ENCODE measurements at regions not wholly inside any gene's neighbourhood (a gene's known extent, or its start where the extent isn't known, plus 50 kb on each side); places are given as distances from the start of the nearest gene placed in this dataset.

DNA sequence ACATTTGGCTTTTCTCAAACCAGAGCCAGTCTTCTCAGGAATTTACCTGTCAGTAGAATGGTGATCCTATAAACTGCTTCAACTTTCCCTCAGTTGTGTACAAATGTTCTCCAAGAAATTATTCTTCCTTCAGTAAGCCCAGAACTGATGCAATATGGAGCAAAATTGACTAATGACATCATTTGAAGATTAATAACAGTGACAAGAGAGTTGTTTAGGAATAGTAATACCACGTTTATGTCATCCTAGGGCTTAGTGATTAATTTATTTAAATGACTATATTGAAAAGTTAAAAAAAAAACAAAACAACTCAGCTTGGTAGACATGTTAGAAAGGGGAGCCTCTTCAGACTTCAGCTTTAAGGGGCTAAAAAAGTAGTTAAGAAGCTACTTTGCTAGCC lies 933.2 kb downstream of the GATA3 start:
- H3K4me1 ChIP-seq (ENCODE audit: control insufficient read depth, insufficient read depth, low read length): no peaks in the 10 kb centered on the region
- TF ChIP-seq, protein P1, sequence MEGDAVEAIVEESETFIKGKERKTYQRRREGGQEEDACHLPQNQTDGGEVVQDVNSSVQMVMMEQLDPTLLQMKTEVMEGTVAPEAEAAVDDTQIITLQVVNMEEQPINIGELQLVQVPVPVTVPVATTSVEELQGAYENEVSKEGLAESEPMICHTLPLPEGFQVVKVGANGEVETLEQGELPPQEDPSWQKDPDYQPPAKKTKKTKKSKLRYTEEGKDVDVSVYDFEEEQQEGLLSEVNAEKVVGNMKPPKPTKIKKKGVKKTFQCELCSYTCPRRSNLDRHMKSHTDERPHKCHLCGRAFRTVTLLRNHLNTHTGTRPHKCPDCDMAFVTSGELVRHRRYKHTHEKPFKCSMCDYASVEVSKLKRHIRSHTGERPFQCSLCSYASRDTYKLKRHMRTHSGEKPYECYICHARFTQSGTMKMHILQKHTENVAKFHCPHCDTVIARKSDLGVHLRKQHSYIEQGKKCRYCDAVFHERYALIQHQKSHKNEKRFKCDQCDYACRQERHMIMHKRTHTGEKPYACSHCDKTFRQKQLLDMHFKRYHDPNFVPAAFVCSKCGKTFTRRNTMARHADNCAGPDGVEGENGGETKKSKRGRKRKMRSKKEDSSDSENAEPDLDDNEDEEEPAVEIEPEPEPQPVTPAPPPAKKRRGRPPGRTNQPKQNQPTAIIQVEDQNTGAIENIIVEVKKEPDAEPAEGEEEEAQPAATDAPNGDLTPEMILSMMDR (IDR thresholded peaks at IDR 0.05): no peak
- ATAC-seq (no peak), DNase-seq (no peak)
- no peak overlapping the region for H3K4me3 Mint-ChIP-seq
- H3K27me3 ChIP-seq (ENCODE audit: control insufficient read depth, insufficient read depth, low read length): no peaks in the 10 kb centered on the region
- peaks cover 0 to 8% of the 10 kb centered on the region in 2 donors for H3K27me3 Mint-ChIP-seq (ENCODE audit: low read depth in 2 of 2)
- no peaks in the 10 kb centered on the region for H3K36me3 Mint-ChIP-seq
- H3K4me1 Mint-ChIP-seq: no peaks in the 10 kb centered on the region
- WGBS (ENCODE audit: insufficient coverage): no CpG with 5 or more reads among the region's 1 CpG
- H3K9me3 ChIP-seq (ENCODE audit: control insufficient read depth, insufficient read depth, low read length): no peaks in the 10 kb centered on the region
- no peaks in the 10 kb centered on the region for H3K36me3 ChIP-seq (ENCODE audit: control insufficient read depth, insufficient read depth, low read length)
- H3K9me3 Mint-ChIP-seq: no peaks in the 10 kb centered on the region
- no peak overlapping the region for H3K4me3 ChIP-seq (ENCODE audit: low read length)
- H3K27ac Mint-ChIP-seq: no peak overlapping the region
- intact Hi-C loops (cut with micrococcal nuclease): no loop called here
- H3K27ac ChIP-seq (ENCODE audit: low read length): no peak overlapping the region

DNA sequence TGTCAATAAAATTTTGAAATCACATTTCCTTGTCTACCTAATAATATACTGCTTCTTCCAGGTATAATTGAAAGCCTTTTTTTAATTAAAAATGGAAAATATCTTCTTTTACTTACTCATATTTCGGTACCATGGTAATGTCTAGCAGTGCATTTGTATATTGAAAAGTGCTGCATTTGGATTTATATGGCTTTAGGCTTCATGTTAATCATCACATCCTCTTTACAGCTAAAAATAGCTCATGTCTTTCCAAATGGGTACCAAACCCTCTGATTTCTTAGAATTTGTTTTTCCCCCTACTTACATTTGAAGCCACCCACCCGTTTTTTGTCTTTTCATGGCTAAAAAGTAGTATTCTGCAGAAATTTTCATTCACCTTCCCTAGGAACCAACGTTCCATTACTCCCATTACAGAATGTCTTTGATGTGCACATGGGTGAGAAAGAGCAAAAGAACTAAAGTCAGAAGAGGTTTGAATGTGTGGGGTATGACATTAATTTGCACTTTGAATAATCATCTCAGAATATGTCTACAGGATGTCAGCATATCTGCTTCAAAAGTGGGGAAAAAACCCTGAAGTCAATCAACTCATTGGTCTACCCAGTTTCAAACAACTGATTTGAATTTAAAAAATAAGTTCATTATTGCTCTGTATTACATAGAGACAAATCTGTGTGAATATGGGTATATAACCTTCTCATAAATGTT lies 935.9 kb downstream of the GATA3 start:
- H3K27me3 Mint-ChIP-seq (ENCODE audit: low read depth in 2 of 2): peaks cover 0 to 12% of the 10 kb centered on the region in 2 donors
- H3K36me3 ChIP-seq (ENCODE audit: control insufficient read depth, insufficient read depth, low read length): no peaks in the 10 kb centered on the region
- WGBS (ENCODE audit: insufficient coverage): 64% methylated on average over 1 of the region's 3 CpGs
- no peaks in the 10 kb centered on the region for H3K36me3 Mint-ChIP-seq
- no peak overlapping the region for H3K4me3 Mint-ChIP-seq
- no peak for ATAC-seq
- H3K4me1 ChIP-seq (ENCODE audit: control insufficient read depth, insufficient read depth, low read length): no peaks in the 10 kb centered on the region
- H3K27me3 ChIP-seq (ENCODE audit: control insufficient read depth, insufficient read depth, low read length): no peaks in the 10 kb centered on the region
- no peaks in the 10 kb centered on the region for H3K9me3 ChIP-seq (ENCODE audit: control insufficient read depth, insufficient read depth, low read length)
- H3K27ac Mint-ChIP-seq: no peak overlapping the region
- intact Hi-C loops (cut with micrococcal nuclease): no loop called here
- no peaks in the 10 kb centered on the region for H3K4me1 Mint-ChIP-seq
- H3K4me3 ChIP-seq (ENCODE audit: low read length): no peak overlapping the region
- DNase-seq: no peak
- H3K27ac ChIP-seq (ENCODE audit: low read length): no peak overlapping the region
- TF ChIP-seq, protein P1 (IDR thresholded peaks at IDR 0.05): no peak
- no peaks in the 10 kb centered on the region for H3K9me3 Mint-ChIP-seq

DNA sequence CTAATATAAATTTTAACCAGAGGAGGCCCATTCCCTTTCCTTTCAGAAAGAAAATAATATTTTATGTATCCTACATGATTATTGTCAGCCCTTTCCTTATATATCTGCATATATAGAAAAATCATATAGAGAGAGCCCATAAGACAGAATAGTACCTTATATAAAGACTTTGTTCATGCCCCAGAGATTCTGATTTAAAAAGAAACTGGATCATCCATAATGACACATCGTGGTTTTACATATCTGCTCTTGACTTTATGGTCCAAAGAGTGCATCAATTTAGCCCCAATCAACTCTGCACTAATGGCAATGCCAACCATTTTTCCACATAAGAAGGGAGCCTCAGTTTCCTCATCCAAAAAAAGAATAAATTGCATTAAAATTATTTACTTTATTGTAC lies 937.5 kb downstream of the GATA3 start:
- Histone ChIP-seq H3K9me3 (ENCODE audit: control insufficient read depth, insufficient read depth, low read length) (no peaks in the 10 kb centered on the region), H3K27me3 (ENCODE audit: control insufficient read depth, insufficient read depth, low read length) (no peaks in the 10 kb centered on the region), H3K36me3 (ENCODE audit: control insufficient read depth, insufficient read depth, low read length) (no peaks in the 10 kb centered on the region), H3K4me1 (ENCODE audit: control insufficient read depth, insufficient read depth, low read length) (no peaks in the 10 kb centered on the region), H3K27ac (ENCODE audit: low read length) (no peak overlapping the region), H3K4me3 (ENCODE audit: low read length) (no peak overlapping the region)
- DNase-seq (no peak), ATAC-seq (no peak)
- 80% methylated on average over 1 of the region's 1 CpG for WGBS (ENCODE audit: insufficient coverage)
- peaks cover 0 to 5% of the 10 kb centered on the region in 2 donors for H3K27me3 Mint-ChIP-seq (ENCODE audit: low read depth in 2 of 2)
- no peaks in the 10 kb centered on the region for H3K36me3 Mint-ChIP-seq
- TF ChIP-seq, protein P1 (IDR thresholded peaks at IDR 0.05): no peak
- no peak overlapping the region for H3K27ac Mint-ChIP-seq
- H3K4me1 Mint-ChIP-seq: no peaks in the 10 kb centered on the region
- H3K4me3 Mint-ChIP-seq: no peak overlapping the region
- H3K9me3 Mint-ChIP-seq: no peaks in the 10 kb centered on the region
- intact Hi-C loops (cut with micrococcal nuclease): no loop called here

DNA sequence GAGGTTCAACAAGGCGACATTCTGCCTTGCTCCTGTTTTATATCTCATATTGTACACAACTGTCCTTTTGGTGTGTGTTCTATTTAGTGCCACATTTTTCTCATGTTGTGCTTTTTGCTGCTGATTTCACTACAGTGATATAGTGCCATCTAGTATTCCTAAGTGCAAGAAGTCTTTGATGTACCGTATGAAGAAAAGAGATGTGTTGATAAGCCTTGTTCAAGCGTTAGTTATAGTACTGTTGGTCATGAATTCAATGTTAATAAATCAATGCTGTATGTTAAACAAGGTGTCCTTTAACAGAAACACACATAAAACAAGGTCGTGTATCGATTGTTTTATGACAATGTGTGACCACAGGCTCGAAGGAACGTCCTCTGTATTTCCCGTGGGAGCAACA lies 939.4 kb downstream of the GATA3 start:
- peaks cover 0 to 5% of the 10 kb centered on the region in 2 donors for H3K27me3 Mint-ChIP-seq (ENCODE audit: low read depth in 2 of 2)
- intact Hi-C loops (cut with micrococcal nuclease): no loop called here
- Histone ChIP-seq H3K27me3 (ENCODE audit: control insufficient read depth, insufficient read depth, low read length) (no peaks in the 10 kb centered on the region), H3K4me3 (ENCODE audit: low read length) (no peak overlapping the region), H3K4me1 (ENCODE audit: control insufficient read depth, insufficient read depth, low read length) (no peaks in the 10 kb centered on the region), H3K36me3 (ENCODE audit: control insufficient read depth, insufficient read depth, low read length) (no peaks in the 10 kb centered on the region), H3K27ac (ENCODE audit: low read length) (no peak overlapping the region), H3K9me3 (ENCODE audit: control insufficient read depth, insufficient read depth, low read length) (no peaks in the 10 kb centered on the region)
- no peak for DNase-seq
- ATAC-seq: no peak
- no peaks in the 10 kb centered on the region for H3K4me1 Mint-ChIP-seq
- no peaks in the 10 kb centered on the region for H3K36me3 Mint-ChIP-seq
- H3K4me3 Mint-ChIP-seq: no peak overlapping the region
- H3K27ac Mint-ChIP-seq: no peak overlapping the region
- WGBS (ENCODE audit: insufficient coverage): 88% methylated on average over 7 of the region's 8 CpGs
- H3K9me3 Mint-ChIP-seq: no peaks in the 10 kb centered on the region
- TF ChIP-seq, protein P1 (IDR thresholded peaks at IDR 0.05): no peak
